Endothelial cell of umbilical vein (primary cell): ENCODE measurements at regions not wholly inside any gene's neighbourhood (a gene's known extent, or its start where the extent isn't known, plus 50 kb on each side); places are given as distances from the start of the nearest gene placed in this dataset.

Experiments
- BruUV-seq: library from RNA; stranded (reverse); fragments of 400-500 nt; replicated peaks from 2 replicates; lab custom pipeline; 2021; lab: Mats Ljungman, UMichigan
- CTCF ChIA-PET: fragments of 300-600, 350-600 bp; sonication (Branson Sonifier 250); formaldehyde crosslinking; loops from one replicate; lab custom pipeline; 2021; ENCODE audit warnings: antibody characterized with exemption, inconsistent platforms; lab: Charles Lee
- POLR2A ChIA-PET: fragments of 300-600, 350-600 bp; sonication (Branson Sonifier 250); formaldehyde crosslinking; loops from one replicate; lab custom pipeline; 2021; ENCODE audit warnings: antibody characterized with exemption, inconsistent platforms; lab: Charles Lee
- DNase-seq: peaks from one replicate; pipeline ENCODE4 v3.0.0-alpha.2; 2011; ENCODE audit warnings: low read depth, low spot score
- FAIRE-seq: peaks from 2 replicates; lab custom pipeline; 2011; peaks lifted over from hg19 to GRCh38; lab: Jason Lieb, UNC
- H2AFZ ChIP-seq: 2 replicates; pipeline ENCODE4 v1.6.0; 2012; ENCODE audit warnings: low read depth, low read length, control low read depth, inconsistent platforms
- H3K27ac ChIP-seq: 2 replicates; pipeline ENCODE4 v1.5.1; 2011; ENCODE audit warnings: low read depth, mild to moderate bottlenecking, control low read depth, low read length, moderate library complexity; ENCODE audit not compliant: insufficient read depth
- H3K27me3 ChIP-seq, 2 experiments: 2 replicates each; pipeline versions ENCODE4 v1.6.0 to v1.6.1; 2011; ENCODE audit warnings: low read length in 2 of 2, mixed read lengths in 1 of 2; ENCODE audit not compliant: control insufficient read depth in 2 of 2, insufficient read depth in 2 of 2
- H3K36me3 ChIP-seq, 2 experiments: 2 replicates in 1 of 2; 3 replicates in 1 of 2; pipeline ENCODE4 v1.5.1; 2011; ENCODE audit warnings: low read length in 2 of 2, mild to moderate bottlenecking in 1 of 2, moderate library complexity in 1 of 2; ENCODE audit not compliant: control insufficient read depth in 2 of 2, insufficient read depth in 2 of 2; ENCODE audit errors: extremely low read depth in 1 of 2
- H3K4me1 ChIP-seq: 3 replicates; pipeline ENCODE4 v1.5.1; 2011; ENCODE audit warnings: mild to moderate bottlenecking, low read length; ENCODE audit not compliant: control insufficient read depth, insufficient read depth; ENCODE audit errors: extremely low read depth
- H3K4me2 ChIP-seq: 2 replicates; pipeline ENCODE4 v1.6.1; 2011; ENCODE audit warnings: low read length, control low read depth, mixed read lengths; ENCODE audit not compliant: insufficient read depth
- H3K4me3 ChIP-seq, 3 experiments: fragments of 200-600 bp in 1 of 3; sonication (generic), shearing (Covaris generic) in 1 of 3; replicated peaks in 1 of 3; 2 replicates each; pipeline ENCODE4 v1.5.1; 2011 to 2016; ENCODE audit warnings: control low read depth in 3 of 3, low read length in 3 of 3, mild to moderate bottlenecking in 2 of 3, inconsistent platforms in 1 of 3, low read depth in 1 of 3, moderate library complexity in 1 of 3; ENCODE audit not compliant: insufficient read depth in 1 of 3
- H3K79me2 ChIP-seq: 2 replicates; pipeline ENCODE4 v1.6.0; 2012; ENCODE audit warnings: low read length, inconsistent platforms; ENCODE audit not compliant: control insufficient read depth, insufficient read depth
- H3K9ac ChIP-seq: replicated peaks from 2 replicates; pipeline ENCODE3; 2011; ENCODE audit warnings: low read length, control low read depth; ENCODE audit not compliant: insufficient read depth; ENCODE audit errors: extremely low read depth
- H3K9me1 ChIP-seq: replicated peaks from 3 replicates; pipeline ENCODE4 v1.6.0; 2011; ENCODE audit warnings: mild to moderate bottlenecking, low read length; ENCODE audit not compliant: control insufficient read depth, insufficient read depth; ENCODE audit errors: extremely low read depth
- H3K9me3 ChIP-seq: replicated peaks from 2 replicates; pipeline ENCODE4 v1.5.1; 2012; ENCODE audit warnings: low read length, inconsistent platforms; ENCODE audit not compliant: control insufficient read depth, insufficient read depth
- H4K20me1 ChIP-seq: replicated peaks from 2 replicates; pipeline ENCODE3; 2011; ENCODE audit warnings: mild to moderate bottlenecking, low read length; ENCODE audit not compliant: control insufficient read depth, insufficient read depth; ENCODE audit errors: extremely low read depth
- EZH2 ChIP-seq: IDR thresholded peaks from 2 replicates; pipeline ENCODE4 v1.6.1; 2012; ENCODE audit warnings: borderline replicate concordance, low read depth, mild to moderate bottlenecking, moderate library complexity, low read length, inconsistent platforms; ENCODE audit not compliant: severe bottlenecking
- FOS ChIP-seq: IDR thresholded peaks from 2 replicates; pipeline ENCODE4 v1.6.1; 2011; ENCODE audit warnings: mild to moderate bottlenecking, low read length, moderate library complexity, borderline replicate concordance; ENCODE audit not compliant: insufficient read depth
- GATA2 ChIP-seq: IDR thresholded peaks from 2 replicates; pipeline ENCODE4 v1.7.0; 2011; ENCODE audit warnings: low read depth, mild to moderate bottlenecking, moderate library complexity, mixed read lengths, low read length; ENCODE audit not compliant: insufficient read length, insufficient read depth
- JUN ChIP-seq: IDR thresholded peaks from 2 replicates; pipeline ENCODE4 v1.6.1; 2011; ENCODE audit warnings: borderline replicate concordance, low read depth; ENCODE audit not compliant: insufficient read length, insufficient read depth
- MYC ChIP-seq: IDR thresholded peaks from one replicate; pipeline ENCODE4 v1.6.1; 2011; ENCODE audit warnings: mild to moderate bottlenecking, low read depth, low read length
- POLR2A ChIP-seq: IDR thresholded peaks from 2 replicates; pipeline ENCODE4 v1.6.1; 2012; ENCODE audit warnings: low read depth, mild to moderate bottlenecking, control low read depth, low read length
- POLR2AphosphoS5 ChIP-seq: IDR thresholded peaks from 2 replicates; pipeline ENCODE4 v1.6.1; 2012; ENCODE audit warnings: low read depth, mild to moderate bottlenecking, control low read depth, low read length, moderate library complexity; ENCODE audit not compliant: insufficient read depth
- dilution Hi-C: fragments of 300-500 bp; cut with MboI; formaldehyde crosslinking; loops from one replicate; pipeline ENCODE4 v1.15.0; 2019; ENCODE audit warnings: low sequenced_read_pairs; ENCODE audit not compliant: extremely low pct_ligation_motif_present
- intact Hi-C: fragments of 100-400 bp; cut with micrococcal nuclease; formaldehyde crosslinking; loops from one replicate; pipeline ENCODE4 v1.10.0; 2022
- TF ChIP-seq, protein P1 (sequence below), 2 donors: IDR thresholded peaks; 1 replicate in 1 of 2; 2 replicates in 1 of 2; pipeline ENCODE4 v1.5.1; 2011; ENCODE audit warnings: low read length in 2 of 2, mild to moderate bottlenecking in 2 of 2, moderate library complexity in 2 of 2, control low read depth in 1 of 2, inconsistent platforms in 1 of 2, low read depth in 1 of 2; ENCODE audit not compliant: insufficient read depth in 1 of 2; ENCODE audit errors: extremely low read depth in 1 of 2
- TF ChIP-seq, protein P2 (sequence below): IDR thresholded peaks from 2 replicates; pipeline ENCODE4 v1.6.1; 2011; ENCODE audit not compliant: insufficient read depth, insufficient read length

DNA sequence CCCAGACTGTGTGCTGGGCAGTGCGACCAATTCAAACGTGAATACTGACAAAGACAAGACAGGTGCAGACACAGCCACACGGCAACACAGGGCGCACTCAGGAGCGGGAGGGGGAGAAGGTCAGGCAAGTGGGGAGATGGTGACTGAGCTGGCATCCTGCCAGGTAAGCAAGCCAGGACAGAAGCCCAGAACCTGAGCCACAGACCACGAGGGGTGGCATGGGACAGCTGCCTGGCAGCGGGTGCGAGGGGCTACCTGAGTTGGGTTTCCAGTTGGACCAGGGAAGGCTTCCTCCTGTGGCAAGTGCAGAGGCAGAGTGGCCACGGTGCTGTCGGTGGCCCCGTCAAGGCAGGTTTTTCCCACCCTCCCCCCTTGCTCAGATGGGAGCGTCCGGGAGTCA is 215.2 kb upstream of the ARID1B start:
- Histone ChIP-seq H3K9ac (no peak overlapping the region), H3K4me2 (no peak overlapping the region), H3K27me3 (no peaks in the 10 kb centered on the region), H3K79me2 (no peaks in the 10 kb centered on the region), H3K9me3 (no peaks in the 10 kb centered on the region), H3K4me1 (no peaks in the 10 kb centered on the region), H3K36me3 (no peaks in the 10 kb centered on the region), H3K9me1 (no peaks in the 10 kb centered on the region), H4K20me1 (no peaks in the 10 kb centered on the region), H3K27ac (no peak overlapping the region), H2AFZ (no peak overlapping the region), H3K4me3 (no peak overlapping the region)
- CTCF ChIA-PET: no interaction called here
- no TSS peak for BruUV-seq
- DNase-seq: no peak
- dilution Hi-C loops (no loop called here), intact Hi-C loops (loop anchor here (5.0 to 10.0 kb wide), 5 partner anchors 313 to 1190 kb away; no protein-coding TSS in a partner anchor)
- TF ChIP-seq POLR2A (no peak), MYC (no peak), FOS (no peak), JUN (no peak), GATA2 (no peak), EZH2 (no peak), POLR2AphosphoS5 (no peak)
- TF ChIP-seq, protein P1, sequence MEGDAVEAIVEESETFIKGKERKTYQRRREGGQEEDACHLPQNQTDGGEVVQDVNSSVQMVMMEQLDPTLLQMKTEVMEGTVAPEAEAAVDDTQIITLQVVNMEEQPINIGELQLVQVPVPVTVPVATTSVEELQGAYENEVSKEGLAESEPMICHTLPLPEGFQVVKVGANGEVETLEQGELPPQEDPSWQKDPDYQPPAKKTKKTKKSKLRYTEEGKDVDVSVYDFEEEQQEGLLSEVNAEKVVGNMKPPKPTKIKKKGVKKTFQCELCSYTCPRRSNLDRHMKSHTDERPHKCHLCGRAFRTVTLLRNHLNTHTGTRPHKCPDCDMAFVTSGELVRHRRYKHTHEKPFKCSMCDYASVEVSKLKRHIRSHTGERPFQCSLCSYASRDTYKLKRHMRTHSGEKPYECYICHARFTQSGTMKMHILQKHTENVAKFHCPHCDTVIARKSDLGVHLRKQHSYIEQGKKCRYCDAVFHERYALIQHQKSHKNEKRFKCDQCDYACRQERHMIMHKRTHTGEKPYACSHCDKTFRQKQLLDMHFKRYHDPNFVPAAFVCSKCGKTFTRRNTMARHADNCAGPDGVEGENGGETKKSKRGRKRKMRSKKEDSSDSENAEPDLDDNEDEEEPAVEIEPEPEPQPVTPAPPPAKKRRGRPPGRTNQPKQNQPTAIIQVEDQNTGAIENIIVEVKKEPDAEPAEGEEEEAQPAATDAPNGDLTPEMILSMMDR (IDR thresholded peaks at IDR 0.05; ENCODE audit: extremely low read depth in 1 of 2, insufficient read depth in 1 of 2, low read depth in 1 of 2, low read length in 2 of 2): no peak
- TF ChIP-seq, protein P2, sequence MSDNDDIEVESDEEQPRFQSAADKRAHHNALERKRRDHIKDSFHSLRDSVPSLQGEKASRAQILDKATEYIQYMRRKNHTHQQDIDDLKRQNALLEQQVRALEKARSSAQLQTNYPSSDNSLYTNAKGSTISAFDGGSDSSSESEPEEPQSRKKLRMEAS: no peak
- POLR2A ChIA-PET: no interaction called here
- FAIRE-seq: no peak
